Left kidney (tissue), 1 donor: ENCODE measurements at regions not wholly inside any gene's neighbourhood (a gene's known extent, or its start where the extent isn't known, plus 50 kb on each side); places are given as distances from the start of the nearest gene placed in this dataset.
"Not testable (repeated sequence)": the region's sequence is repeated elsewhere in the genome, so short reads cannot be mapped to it uniquely, and the experiment has no call there.

ENCODE experiments used
- DNase-seq: peaks from one replicate; pipeline ENCODE4 v3.0.0-alpha.2; 2013

DNA sequence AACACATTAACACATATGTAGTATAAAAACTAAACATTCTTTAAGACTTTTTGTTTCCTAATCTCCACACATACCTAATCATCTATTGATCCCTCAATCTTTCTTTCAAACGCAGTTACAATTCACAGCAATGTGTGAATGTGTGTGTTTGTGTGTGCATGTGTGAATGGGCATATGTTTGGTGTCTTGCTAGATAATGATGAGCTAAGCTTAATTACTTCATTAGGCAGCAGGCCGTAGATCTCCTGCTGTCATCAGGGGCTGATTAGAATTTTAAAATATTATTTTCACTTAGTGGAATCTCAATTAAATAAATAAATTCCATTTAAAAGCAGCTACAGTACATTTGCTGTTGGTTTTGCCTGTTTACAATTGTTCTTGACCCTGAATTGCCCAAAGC lies 187.8 kb upstream of the LHX8 start:
- no peak for DNase-seq

- not testable (repeated sequence) for DNase-seq
Measured at GRCh38 chr1:74949348-74949747, 184.8 kb upstream of the LHX8 start.

- DNase-seq = not testable (repeated sequence)
Measured at GRCh38 chr1:74951981-74952380, 182.2 kb upstream of the LHX8 start.

DNA sequence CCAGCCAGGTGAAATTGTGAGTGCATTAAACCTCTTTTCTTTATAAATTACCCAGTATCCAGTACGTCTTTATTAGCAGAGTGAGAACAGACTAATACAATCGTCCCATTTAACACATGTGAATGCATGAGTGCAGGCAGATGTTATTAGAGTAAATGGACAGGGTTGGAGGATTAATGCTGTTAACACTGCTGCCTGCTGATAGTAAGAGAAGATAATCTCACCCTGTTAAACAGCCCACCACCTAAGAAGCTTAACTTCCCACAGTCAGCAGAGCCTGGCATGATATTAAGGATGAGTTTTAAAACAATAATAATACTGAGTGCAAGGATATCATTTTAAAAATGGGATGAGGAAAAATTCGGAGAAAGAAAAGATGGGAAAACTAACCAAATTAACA lies 181.4 kb upstream of the LHX8 start:
- DNase-seq = no peak

GRCh38 chr1:74953622-74954021 lies 180.6 kb upstream of the LHX8 start:
- no peak for DNase-seq

DNA sequence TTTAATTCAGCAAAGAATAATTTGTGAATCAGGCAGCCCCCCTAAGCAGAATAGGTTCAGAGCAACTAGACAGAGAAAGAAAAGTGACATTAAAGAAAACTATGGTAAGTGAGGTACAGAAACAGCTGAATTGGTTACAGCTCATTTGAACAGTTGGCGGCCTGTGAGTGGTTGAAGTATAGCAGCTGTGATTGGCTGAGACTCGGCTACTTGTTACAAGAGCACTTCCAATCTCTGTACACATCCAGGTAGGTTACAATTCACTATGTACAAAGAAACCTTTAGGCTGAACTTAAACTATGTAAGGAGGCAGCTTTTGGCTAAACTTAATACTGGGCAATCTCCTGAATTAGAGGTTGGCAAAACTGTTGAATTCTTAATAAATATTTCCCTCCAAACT lies 171.1 kb upstream of the LHX8 start:
- no peak for DNase-seq

- peak; percentile 7 for DNase-seq
Measured at GRCh38 chr1:74964508-74965102, 169.6 kb upstream of the LHX8 start.

DNA sequence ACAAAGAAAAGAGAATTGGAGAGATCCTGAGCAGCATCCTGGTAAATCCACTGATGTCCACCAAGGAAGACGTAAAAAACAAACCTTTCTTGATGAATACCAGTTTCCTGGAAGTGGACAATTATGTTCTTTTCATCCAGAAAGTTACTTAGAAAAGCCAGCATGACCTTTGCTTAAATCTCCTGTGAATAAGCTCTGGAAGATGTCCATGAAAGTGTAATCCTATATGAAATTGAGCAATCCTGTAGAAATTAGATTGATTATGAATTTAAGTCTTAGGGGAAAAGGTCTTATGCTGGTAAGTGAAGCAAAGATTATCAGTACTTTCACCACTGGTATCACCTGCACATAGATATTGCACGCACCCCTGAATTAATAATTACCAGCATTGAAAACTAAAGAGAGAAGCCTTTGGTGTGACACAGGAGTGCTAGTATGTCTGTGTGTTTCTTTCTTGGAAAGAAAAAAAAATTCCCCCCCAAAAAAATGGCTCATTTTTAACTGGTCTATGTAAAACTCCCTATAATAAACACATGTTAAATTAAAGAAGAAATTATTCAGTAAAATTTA lies 164.5 kb upstream of the LHX8 start:
- no peak for DNase-seq

- peak; percentile 3 for DNase-seq
Measured at GRCh38 chr1:74971982-74972381, 162.2 kb upstream of the LHX8 start.

DNA sequence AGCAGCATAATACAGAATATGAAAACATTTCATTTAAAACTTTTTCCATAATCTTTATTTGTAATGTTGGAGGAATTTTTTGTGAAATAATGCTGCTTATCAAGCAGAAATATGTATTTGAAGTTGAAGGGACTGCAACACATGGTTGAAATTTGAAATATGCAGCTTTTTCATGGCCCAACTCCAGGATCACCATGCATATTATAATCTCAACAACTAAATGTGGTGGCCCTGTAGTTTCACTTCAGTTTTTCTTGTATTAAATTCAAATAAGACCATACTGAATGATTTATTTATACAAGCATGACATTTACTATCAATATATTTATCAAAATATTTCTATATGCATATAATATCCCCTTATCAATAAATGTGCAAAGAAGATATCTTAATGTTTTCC lies 157.7 kb upstream of the LHX8 start:
- no peak for DNase-seq

DNA sequence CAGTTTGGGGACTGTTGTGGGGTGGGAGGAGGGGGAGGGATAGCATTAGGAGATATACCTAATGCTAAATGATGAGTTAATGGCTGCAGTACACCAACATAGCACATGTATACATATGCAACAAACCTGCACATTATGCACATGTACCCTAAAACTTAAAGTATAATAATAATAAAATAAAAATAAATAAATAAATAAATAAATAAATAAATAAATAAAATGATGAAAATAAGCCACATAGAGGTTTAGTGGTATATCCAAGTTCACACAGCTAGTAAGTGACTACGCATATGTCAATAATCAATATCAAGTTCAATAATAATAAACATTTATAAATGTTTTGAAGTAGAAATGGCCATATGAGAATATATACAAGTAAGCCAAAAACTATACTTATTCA lies 141.7 kb upstream of the LHX8 start:
- not testable (repeated sequence) for DNase-seq

- no peak for DNase-seq
Measured at GRCh38 chr1:74995821-74996220, 138.4 kb upstream of the LHX8 start.

DNA sequence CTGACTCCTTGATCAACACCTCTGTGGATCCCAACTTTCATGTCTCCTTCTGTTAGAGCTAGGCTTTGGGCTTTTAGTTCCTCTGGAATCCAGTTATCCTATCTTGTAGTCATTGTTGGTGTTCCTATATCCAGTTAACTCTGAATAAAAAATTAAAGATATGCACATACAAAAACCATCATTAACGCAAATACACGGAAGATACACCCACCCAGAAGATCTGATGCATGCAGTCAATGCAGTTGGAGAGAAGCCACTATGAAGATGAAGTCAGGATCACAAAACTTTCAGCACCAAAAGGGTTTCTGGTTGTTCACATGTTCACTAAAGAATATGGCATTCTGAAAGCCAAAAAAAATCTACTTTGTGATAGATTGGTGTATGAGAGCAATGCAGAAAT lies 123.6 kb upstream of the LHX8 start:
- no peak for DNase-seq

DNA sequence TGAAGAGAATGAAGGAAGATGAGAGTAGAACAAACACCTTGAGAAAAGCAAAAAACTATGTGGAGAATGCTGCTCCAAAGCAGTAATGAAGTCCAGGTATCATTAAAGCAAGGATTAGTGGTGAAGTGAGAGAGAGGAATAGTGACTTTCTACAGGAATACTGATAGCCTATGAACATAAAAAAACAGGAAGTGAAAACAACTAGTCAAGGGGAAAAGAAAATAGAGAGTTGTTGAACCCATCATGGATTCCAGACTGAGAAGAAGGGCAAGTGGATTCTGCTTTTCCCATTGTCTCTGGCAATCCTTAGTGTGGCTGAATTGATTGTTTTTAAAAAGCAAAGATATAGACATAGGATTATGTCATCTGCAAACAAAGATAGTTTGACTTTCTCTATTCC lies 119.9 kb upstream of the LHX8 start:
- no peak for DNase-seq

GRCh38 chr1:75023005-75023404 lies 111.2 kb upstream of the LHX8 start:
- no peak for DNase-seq

- DNase-seq = no peak
Measured at GRCh38 chr1:75034376-75034775, 99.8 kb upstream of the LHX8 start.

GRCh38 chr1:75035536-75035935 lies 98.7 kb upstream of the LHX8 start:
- no peak for DNase-seq

DNA sequence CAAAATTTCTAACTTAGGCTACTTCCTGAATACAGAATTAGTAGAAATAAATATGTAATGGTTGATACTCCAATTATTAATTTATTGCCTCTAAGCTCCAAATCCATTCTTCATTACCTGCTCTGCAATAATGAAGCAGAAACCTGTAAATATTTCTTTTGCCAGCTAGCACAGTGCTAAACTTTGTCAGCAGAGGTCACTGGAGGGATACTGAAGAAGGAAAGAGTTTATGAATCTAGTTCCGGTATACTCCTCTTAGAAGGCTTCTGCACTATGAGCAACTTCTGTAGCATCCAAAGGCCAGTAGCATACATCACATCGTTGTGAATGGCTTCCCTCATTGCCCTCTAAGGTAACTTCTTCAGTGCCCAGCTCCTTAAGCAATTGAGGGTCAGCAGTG lies 81.0 kb upstream of the LHX8 start:
- DNase-seq = no peak

DNA sequence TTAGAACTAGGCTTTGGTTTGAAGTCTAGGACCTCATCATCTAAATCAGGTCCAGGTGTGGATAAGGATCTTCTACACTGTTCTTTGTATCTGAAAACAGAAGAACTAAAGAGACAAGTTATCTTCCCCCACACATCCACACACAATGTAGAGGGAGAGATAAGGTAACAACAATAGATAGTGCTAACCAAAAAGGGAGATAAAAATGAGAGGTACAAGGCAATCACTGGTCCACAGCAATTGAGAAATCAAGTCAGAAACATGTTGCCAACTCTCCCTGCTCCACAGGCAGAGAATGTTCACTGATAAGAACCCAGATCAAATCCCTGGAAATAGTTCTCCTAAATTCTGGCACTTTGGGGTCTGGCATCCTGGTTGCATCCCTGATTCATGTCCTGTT lies 75.8 kb upstream of the LHX8 start:
- DNase-seq = no peak

DNA sequence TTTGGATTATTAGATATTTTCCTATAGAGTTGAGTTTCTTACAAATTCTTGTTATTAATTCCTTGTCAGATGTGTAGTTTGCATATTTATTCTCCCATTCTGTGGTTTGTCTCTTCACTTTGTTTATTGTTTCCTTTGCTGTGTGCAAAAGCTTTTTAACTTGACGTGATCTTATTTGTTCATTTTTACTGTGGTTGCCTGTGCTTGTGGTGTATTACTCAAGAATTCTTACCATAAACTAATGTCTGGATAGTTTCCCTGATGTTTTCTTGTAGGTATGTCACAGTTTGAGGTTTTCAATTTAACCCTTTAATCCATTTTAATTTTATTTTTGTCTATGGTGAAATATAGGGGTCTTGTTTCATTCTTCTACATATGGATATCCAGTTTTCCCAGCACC lies 72.1 kb upstream of the LHX8 start:
- no peak for DNase-seq

DNA sequence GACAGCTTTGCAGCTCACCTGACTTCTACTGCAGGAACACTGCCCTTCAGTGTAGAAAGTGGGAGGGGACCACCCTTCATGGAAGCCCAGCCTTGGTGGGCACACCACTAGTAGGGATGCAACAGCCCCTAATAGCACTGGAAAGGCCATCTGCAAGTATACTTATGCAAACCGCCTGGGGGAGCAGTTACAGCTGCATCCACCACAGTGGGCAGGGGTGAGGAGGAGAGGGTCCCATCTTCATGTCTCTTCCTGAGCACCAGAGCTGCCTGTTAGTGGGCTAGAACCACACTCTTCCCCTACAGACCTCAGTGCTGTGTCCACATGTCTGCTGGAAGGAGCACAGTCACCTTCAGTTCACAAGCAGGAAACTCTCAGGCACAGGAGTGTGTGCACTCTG lies 66.2 kb upstream of the LHX8 start:
- no peak for DNase-seq

DNA sequence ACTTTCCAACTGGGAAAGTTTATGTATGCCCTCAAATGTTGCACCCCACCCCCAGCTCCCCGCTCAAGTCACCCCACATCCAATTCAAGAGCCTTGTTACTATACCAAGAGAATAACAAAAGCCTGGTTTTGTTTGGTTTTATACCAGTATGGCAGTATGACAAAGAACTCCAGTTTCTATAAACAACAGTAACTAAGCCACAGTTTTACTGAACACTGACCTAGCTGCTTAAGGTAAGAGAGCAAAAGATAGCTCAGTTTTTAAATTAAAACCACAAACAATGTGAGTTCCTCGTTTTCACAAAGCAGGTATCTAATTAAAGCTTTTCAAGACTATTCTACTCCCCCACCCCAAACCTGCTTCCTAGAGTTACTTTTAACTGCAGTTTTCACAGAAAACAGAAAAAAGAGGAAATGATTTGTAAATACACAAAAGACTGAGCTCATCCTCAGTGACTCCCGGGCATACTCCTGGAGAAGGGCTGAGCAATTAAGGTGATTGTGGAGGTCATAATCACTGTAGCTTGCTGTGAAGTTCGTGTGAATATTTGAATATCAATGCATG lies 59.3 kb upstream of the LHX8 start:
- DNase-seq = no peak

DNA sequence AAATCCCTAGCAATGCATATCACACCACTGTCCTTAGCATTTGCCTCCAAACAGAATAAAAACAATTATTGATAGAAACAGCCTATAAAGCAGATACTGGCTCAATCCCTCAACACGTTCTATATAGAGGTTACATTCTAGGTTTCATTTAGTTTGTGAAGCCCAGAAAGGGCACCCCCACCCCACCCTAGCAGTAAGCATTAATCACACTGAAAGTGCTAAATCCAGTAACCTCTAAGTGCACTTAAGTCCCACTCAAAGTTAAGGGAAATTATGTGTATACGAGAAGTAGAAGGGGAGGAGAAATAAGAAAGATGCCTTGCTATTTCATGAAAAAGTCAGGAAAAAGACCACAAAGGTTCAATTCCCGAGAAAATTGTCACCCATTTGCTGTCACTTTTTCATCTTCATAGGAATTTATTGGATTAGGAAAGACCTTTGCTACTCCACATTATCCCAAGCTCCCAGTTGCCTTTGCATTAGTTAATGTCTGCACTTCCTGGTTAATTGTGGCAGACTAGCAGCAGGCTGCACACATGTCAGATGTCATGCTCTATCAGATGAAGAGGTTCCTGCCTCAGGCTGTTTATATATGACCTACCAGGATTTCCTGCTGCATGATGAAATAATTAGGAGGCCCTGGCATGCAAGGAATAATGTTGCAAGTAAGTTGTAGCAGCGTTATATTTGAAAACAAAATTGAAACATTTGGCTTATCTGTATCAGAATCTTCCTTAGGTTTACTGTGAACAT lies 54.5 kb upstream of the LHX8 start:
- DNase-seq = no peak

DNA sequence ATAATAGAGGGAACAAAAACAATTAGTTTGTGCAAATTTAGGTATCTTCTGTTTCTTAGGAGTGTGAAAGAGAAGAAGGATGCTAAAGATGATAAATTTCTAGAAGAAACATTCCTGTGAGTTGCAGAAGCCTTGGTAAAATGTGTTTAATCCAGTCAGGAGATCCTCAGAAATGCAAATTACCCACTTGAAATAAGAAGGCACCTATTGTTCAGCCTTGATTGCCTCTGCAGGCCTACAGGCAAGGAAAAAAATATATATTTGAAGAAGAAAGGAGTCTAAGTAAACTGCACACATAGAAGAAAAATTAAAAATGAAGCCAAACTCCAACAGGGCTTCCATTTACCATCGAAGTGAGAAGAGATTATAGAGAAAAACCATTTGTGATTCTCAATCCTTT lies 51.0 kb upstream of the LHX8 start:
- DNase-seq = no peak
